Panc1 (cell line): ENCODE measurements at regions not wholly inside any gene's neighbourhood (a gene's known extent, or its start where the extent isn't known, plus 50 kb on each side); places are given as distances from the start of the nearest gene placed in this dataset.

Experiments used
- ATAC-seq: fragments of 200-7000 bp; cut with Tn5 transposase; 2 replicates; pipeline ENCODE4 v1.9.1; 2020; ENCODE audit warnings: mild to moderate bottlenecking, moderate library complexity
- BruUV-seq: library from RNA; stranded (reverse); fragments of 400-500 nt; replicated peaks from 2 replicates; lab custom pipeline; 2021; lab: Mats Ljungman, UMichigan
- CTCF ChIA-PET: fragments of 300-600 bp; sonication (Branson Sonifier 250); formaldehyde crosslinking; loops from one replicate; lab custom pipeline; 2022; ENCODE audit warnings: antibody characterized with exemption; lab: Charles Lee
- POLR2A ChIA-PET: fragments of 300-600 bp; sonication (Branson Sonifier 250); formaldehyde crosslinking; loops from one replicate; lab custom pipeline; 2022; ENCODE audit warnings: antibody characterized with exemption; lab: Charles Lee
- DNase-seq: peaks from one replicate; pipeline ENCODE4 v3.0.0-alpha.2; 2010; ENCODE audit warnings: low read depth, low spot score
- H3K27ac ChIP-seq: 2 replicates; pipeline ENCODE4 v1.5.1; 2011; ENCODE audit warnings: mild to moderate bottlenecking, low read length, inconsistent platforms
- H3K27me3 ChIP-seq: fragments of 200-500 bp; sonication (Bioruptor generic); 2 replicates; pipeline ENCODE4 v1.6.0; 2014; ENCODE audit warnings: low read length, inconsistent platforms; ENCODE audit not compliant: control insufficient read depth, insufficient read depth
- H3K36me3 ChIP-seq: fragments of 200-500 bp; sonication (Bioruptor generic); 2 replicates; pipeline ENCODE4 v1.5.1; 2014; ENCODE audit warnings: inconsistent platforms, mild to moderate bottlenecking, low read length, moderate library complexity; ENCODE audit not compliant: control insufficient read depth, insufficient read depth
- H3K4me1 ChIP-seq: 2 replicates; pipeline ENCODE4 v1.5.1; 2011; ENCODE audit warnings: inconsistent platforms, mild to moderate bottlenecking, low read length, moderate library complexity; ENCODE audit not compliant: control insufficient read depth, insufficient read depth
- H3K4me3 ChIP-seq, 2 experiments: 2 replicates each; pipeline ENCODE4 v1.5.1; 2011 to 2012; ENCODE audit warnings: low read depth in 2 of 2, low read length in 2 of 2, mild to moderate bottlenecking in 2 of 2, inconsistent platforms in 1 of 2, moderate library complexity in 1 of 2
- H3K9me3 ChIP-seq: fragments of 200-500 bp; sonication (Bioruptor generic); 2 replicates; pipeline ENCODE4 v1.5.1; 2014; ENCODE audit warnings: low read depth, mild to moderate bottlenecking, inconsistent platforms, low read length, moderate library complexity; ENCODE audit not compliant: control insufficient read depth, insufficient read depth
- POLR2AphosphoS5 ChIP-seq: IDR thresholded peaks from 2 replicates; pipeline ENCODE4 v1.6.1; 2012; ENCODE audit warnings: mild to moderate bottlenecking, low read depth, low read length, moderate library complexity
- SIN3A ChIP-seq: IDR thresholded peaks from 2 replicates; pipeline ENCODE4 v1.6.1; 2012; ENCODE audit warnings: low read depth, mild to moderate bottlenecking, low read length, moderate library complexity, borderline replicate concordance; ENCODE audit not compliant: insufficient read depth
- TCF7L2 ChIP-seq: IDR thresholded peaks from 2 replicates; pipeline ENCODE4 v1.6.1; 2011; ENCODE audit warnings: mild to moderate bottlenecking, low read depth, low read length, inconsistent platforms
- in situ Hi-C: cut with HindIII; loops from 2 replicates; pipeline ENCODE4 v1.10.0; 2016; ENCODE audit warnings: low sequenced_read_pairs, low pct_unique_long_range_greater_than_20kb
- intact Hi-C: fragments of 100-400 bp; cut with micrococcal nuclease; formaldehyde crosslinking; loops from one replicate; pipeline ENCODE4 v1.10.0; 2022; ENCODE audit not compliant: unreplicated experiment
- TF ChIP-seq, protein P1 (sequence below), 2 experiments: IDR thresholded peaks; 2 replicates each; pipeline ENCODE4 v1.6.1; 2011 to 2012; ENCODE audit warnings: low read depth in 2 of 2, control low read depth in 1 of 2, low read length in 1 of 2, mild to moderate bottlenecking in 1 of 2, moderate library complexity in 1 of 2; ENCODE audit not compliant: insufficient read depth in 1 of 2
- TF ChIP-seq, protein P2 (sequence below): fragments of 450-650 bp; IDR thresholded peaks from 2 replicates; pipeline ENCODE4 v1.5.1; 2017; ENCODE audit warnings: mild to moderate bottlenecking

DNA sequence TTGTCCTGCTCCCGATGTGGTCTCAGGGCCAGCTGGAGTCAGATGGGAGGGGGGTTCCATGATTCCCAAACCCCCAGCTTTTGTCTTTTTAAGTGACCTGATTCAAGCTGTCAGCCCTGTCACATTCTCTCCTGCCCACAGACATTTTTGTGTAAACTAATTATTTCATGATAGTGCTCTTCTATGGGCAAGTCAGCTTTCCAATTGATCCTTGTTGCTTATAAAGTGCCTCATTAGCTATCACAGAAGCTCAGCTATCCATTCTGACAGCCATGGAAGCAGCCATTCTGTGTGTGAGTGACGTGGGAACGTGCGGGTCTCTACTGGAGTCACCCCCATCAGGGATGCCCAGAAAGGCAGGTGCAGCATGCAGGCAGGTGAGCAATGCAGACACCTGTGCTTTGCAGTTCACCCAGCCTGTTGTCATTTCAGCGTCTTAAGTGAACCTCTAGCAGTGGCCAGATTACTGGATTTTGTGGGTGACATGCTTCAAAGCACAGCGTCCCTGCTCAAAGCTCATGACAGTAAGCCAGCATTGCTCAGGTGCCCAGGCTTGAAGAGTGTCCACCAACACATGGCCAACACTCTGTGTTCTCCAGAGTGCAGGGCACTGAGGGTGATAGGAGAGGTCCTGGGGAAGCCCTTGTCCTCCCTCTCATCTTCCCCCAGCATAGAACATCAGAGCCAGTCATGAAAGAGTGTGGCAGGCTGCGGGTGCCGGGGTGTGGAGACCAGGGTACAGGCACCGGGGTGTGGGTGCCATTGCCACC lies 162.1 kb upstream of the SH3BP4 start:
- DNase-seq (no peak), ATAC-seq (no peak)
- Histone ChIP-seq H3K4me1 (no peaks in the 10 kb centered on the region), H3K27me3 (no peaks in the 10 kb centered on the region), H3K36me3 (no peaks in the 10 kb centered on the region), H3K27ac (no peak overlapping the region), H3K4me3 (no peak overlapping the region), H3K9me3 (no peaks in the 10 kb centered on the region)
- ChIA-PET POLR2A (no interaction called here), CTCF (no interaction called here)
- BruUV-seq: no TSS peak
- intact Hi-C loops (no loop called here), in situ Hi-C loops (no loop called here)
- TF ChIP-seq, protein P1, sequence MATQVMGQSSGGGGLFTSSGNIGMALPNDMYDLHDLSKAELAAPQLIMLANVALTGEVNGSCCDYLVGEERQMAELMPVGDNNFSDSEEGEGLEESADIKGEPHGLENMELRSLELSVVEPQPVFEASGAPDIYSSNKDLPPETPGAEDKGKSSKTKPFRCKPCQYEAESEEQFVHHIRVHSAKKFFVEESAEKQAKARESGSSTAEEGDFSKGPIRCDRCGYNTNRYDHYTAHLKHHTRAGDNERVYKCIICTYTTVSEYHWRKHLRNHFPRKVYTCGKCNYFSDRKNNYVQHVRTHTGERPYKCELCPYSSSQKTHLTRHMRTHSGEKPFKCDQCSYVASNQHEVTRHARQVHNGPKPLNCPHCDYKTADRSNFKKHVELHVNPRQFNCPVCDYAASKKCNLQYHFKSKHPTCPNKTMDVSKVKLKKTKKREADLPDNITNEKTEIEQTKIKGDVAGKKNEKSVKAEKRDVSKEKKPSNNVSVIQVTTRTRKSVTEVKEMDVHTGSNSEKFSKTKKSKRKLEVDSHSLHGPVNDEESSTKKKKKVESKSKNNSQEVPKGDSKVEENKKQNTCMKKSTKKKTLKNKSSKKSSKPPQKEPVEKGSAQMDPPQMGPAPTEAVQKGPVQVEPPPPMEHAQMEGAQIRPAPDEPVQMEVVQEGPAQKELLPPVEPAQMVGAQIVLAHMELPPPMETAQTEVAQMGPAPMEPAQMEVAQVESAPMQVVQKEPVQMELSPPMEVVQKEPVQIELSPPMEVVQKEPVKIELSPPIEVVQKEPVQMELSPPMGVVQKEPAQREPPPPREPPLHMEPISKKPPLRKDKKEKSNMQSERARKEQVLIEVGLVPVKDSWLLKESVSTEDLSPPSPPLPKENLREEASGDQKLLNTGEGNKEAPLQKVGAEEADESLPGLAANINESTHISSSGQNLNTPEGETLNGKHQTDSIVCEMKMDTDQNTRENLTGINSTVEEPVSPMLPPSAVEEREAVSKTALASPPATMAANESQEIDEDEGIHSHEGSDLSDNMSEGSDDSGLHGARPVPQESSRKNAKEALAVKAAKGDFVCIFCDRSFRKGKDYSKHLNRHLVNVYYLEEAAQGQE (IDR thresholded peaks at IDR 0.05; ENCODE audit: insufficient read depth in 1 of 2, low read depth in 2 of 2, low read length in 1 of 2): no peak
- TF ChIP-seq, protein P2, sequence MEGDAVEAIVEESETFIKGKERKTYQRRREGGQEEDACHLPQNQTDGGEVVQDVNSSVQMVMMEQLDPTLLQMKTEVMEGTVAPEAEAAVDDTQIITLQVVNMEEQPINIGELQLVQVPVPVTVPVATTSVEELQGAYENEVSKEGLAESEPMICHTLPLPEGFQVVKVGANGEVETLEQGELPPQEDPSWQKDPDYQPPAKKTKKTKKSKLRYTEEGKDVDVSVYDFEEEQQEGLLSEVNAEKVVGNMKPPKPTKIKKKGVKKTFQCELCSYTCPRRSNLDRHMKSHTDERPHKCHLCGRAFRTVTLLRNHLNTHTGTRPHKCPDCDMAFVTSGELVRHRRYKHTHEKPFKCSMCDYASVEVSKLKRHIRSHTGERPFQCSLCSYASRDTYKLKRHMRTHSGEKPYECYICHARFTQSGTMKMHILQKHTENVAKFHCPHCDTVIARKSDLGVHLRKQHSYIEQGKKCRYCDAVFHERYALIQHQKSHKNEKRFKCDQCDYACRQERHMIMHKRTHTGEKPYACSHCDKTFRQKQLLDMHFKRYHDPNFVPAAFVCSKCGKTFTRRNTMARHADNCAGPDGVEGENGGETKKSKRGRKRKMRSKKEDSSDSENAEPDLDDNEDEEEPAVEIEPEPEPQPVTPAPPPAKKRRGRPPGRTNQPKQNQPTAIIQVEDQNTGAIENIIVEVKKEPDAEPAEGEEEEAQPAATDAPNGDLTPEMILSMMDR: no peak
- TF ChIP-seq POLR2AphosphoS5: no peak
- no peak for TF ChIP-seq SIN3A
- TF ChIP-seq TCF7L2: no peak

DNA sequence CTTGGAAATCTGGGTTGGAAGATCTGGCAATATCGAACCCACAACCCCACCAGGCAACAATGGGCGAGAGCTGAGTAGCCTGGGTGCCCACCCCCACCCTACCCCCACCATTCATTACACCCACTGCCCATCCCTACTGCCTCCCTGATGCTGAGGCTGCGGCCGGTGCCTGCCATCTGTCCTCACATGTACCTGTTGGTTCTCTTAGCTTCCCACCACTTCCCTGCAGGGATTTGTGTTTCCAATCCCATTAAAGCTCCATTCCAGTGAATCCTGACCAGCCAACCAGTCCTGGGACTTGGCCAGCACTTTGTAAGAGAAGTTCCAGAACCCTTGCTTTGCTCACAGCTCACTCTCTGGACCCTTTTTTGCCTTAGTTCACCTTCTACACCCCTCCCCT lies 163.0 kb upstream of the SH3BP4 start:
- no peak for TF ChIP-seq SIN3A
- H3K27ac ChIP-seq: no peak overlapping the region
- no peaks in the 10 kb centered on the region for H3K27me3 ChIP-seq
- ATAC-seq (no peak), DNase-seq (no peak)
- no peaks in the 10 kb centered on the region for H3K9me3 ChIP-seq
- H3K4me1 ChIP-seq: no peaks in the 10 kb centered on the region
- CTCF ChIA-PET: interaction anchor here (0.7 kb wide), 1 partner anchor 114 kb away, joined by 4 read pairs; no protein-coding TSS in a partner anchor
- intact Hi-C loops (no loop called here), in situ Hi-C loops (no loop called here)
- BruUV-seq: no TSS peak
- no peaks in the 10 kb centered on the region for H3K36me3 ChIP-seq
- no peak overlapping the region for H3K4me3 ChIP-seq
- POLR2A ChIA-PET: interaction anchor here (0.5 kb wide), 1 partner anchor 335 kb away, joined by 9 read pairs; no protein-coding TSS in a partner anchor

DNA sequence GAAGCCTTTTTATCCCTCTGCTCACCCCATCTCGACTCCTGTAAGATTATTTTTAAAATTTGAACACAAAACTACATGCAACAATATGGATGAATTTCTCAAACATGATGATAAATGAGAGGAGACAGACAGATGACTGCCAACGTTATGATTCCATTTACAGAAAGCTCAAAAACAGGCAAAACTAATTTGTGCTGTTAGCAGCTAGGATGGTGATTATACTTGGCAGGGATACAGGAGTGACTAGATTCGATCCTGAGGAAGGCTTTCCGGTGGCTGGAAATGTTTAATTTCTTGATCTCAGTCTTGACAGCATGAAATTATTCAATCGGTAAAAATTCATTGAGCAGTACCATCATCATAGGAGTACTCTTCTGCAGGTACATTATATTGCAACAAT lies 163.4 kb upstream of the SH3BP4 start:
- intact Hi-C loops: no loop called here
- ATAC-seq: no peak

More for the DNA sequence above, 163.4 kb upstream of the SH3BP4 start:
- Histone ChIP-seq H3K4me1 (no peaks in the 10 kb centered on the region), H3K36me3 (no peaks in the 10 kb centered on the region), H3K4me3 (no peak overlapping the region), H3K27me3 (no peaks in the 10 kb centered on the region), H3K27ac (no peak overlapping the region), H3K9me3 (peaks cover 4% of the 10 kb centered on the region)
- TF ChIP-seq, protein P1 (IDR thresholded peaks at IDR 0.05; ENCODE audit: insufficient read depth in 1 of 2, low read depth in 2 of 2, low read length in 1 of 2): no peak
- TF ChIP-seq TCF7L2 (no peak), SIN3A (no peak), POLR2AphosphoS5 (no peak)
- TF ChIP-seq, protein P2: no peak
- POLR2A ChIA-PET: interaction anchor here (0.6 kb wide), 1 partner anchor 889 kb away, joined by 3 read pairs; no protein-coding TSS in a partner anchor
- in situ Hi-C loops: no loop called here
- CTCF ChIA-PET: interaction anchor here (0.7 kb wide), 1 partner anchor 114 kb away, joined by 4 read pairs; no protein-coding TSS in a partner anchor
- no peak for DNase-seq
- BruUV-seq: no TSS peak
